ENCODE measurements at regions not wholly inside any gene's neighbourhood (a gene's known extent, or its start where the extent isn't known, plus 50 kb on each side); places are given as distances from the start of the nearest gene placed in this dataset.

- Histone ChIP-seq H3K36me3 (no peaks in the 10 kb centered on the region), H3K4me1 (peaks cover 0 to 4% (median 2%) of the 10 kb centered on the region in 4 donors), H3K27ac (peak overlapping the region in 1 of 4 donors; percentile 36), H3K4me3 (no peak overlapping the region), H3K27me3 (no peaks in the 10 kb centered on the region), H3K9me3 (no peaks in the 10 kb centered on the region)
- WGBS, 2 donors, result 31 to 47% methylated on average over 5 of the region's 5 CpGs
- no peak for DNase-seq
- ATAC-seq (ENCODE audit: low FRiP score in 2 of 2), result no peak
- TF ChIP-seq EP300 (IDR thresholded peaks at IDR 0.05), result no peak
These were observed 63.0 kb upstream of the FLT1 start for GRCh38 chr13:28557725-28558520.

GRCh38 chr13:28555096-28555495, 60.2 kb upstream of the FLT1 start:
- ATAC-seq (ENCODE audit: low FRiP score in 2 of 2), result no peak
- DNase-seq, result no peak
- Histone ChIP-seq H3K4me3 (no peak overlapping the region), H3K9me3 (no peaks in the 10 kb centered on the region), H3K27me3 (no peaks in the 10 kb centered on the region), H3K4me1 (peaks cover 0 to 4% (median 2%) of the 10 kb centered on the region in 4 donors), H3K27ac (no peak overlapping the region), H3K36me3 (no peaks in the 10 kb centered on the region)
- TF ChIP-seq POLR2A (IDR thresholded peaks at IDR 0.05), result no peak
- 81 to 87% methylated on average over 7 of the region's 7 CpGs for WGBS, 2 donors

DNA sequence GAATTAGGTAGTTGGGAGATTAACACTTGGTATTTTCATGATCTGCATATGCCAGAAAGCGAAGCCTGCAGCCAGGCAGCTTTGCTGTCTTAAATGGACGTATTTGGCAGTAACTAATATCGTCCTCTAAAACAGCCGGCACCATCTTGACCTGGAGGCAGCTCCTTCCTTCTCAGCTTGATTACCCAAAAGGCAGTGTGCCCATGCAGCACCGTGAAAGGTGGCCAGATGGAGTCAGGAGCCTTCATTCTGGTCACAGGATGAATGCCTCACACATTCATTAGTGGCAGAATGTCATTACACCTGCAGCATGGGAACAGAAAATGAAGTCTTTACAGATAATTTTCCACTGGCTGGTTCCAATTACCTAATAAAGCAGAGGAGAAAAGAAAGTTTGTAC, 59.0 kb upstream of the FLT1 start:
- no peak for TF ChIP-seq EP300 (IDR thresholded peaks at IDR 0.05)
- no peak for TF ChIP-seq CTCF (IDR thresholded peaks at IDR 0.05)
- TF ChIP-seq POLR2AphosphoS5 (IDR thresholded peaks at IDR 0.05), result no peak
- no peak for TF ChIP-seq POLR2A (IDR thresholded peaks at IDR 0.05)
- no peaks in the 10 kb centered on the region for H3K27me3 ChIP-seq
- 85% methylated on average over 5 of the region's 5 CpGs for WGBS, 2 donors
- H3K4me1 ChIP-seq, result peaks cover 0 to 4% (median 2%) of the 10 kb centered on the region in 4 donors
- H3K9me3 ChIP-seq, result no peaks in the 10 kb centered on the region
- DNase-seq, result no peak
- no peaks in the 10 kb centered on the region for H3K36me3 ChIP-seq
- no peak overlapping the region for H3K27ac ChIP-seq
- no peak overlapping the region for H3K4me3 ChIP-seq
- ATAC-seq (ENCODE audit: low FRiP score in 2 of 2), result no peak

- H3K36me3 ChIP-seq, result no peaks in the 10 kb centered on the region
- 29 to 31% methylated on average over 1 of the region's 1 CpG for WGBS, 2 donors
- no peaks in the 10 kb centered on the region for H3K27me3 ChIP-seq
- ATAC-seq (ENCODE audit: low FRiP score in 2 of 2), result no peak
- no peak overlapping the region for H3K4me3 ChIP-seq
- H3K9me3 ChIP-seq, result no peaks in the 10 kb centered on the region
- H3K4me1 ChIP-seq, result no peaks in the 10 kb centered on the region
- no peak for DNase-seq
- TF ChIP-seq POLR2AphosphoS5 (IDR thresholded peaks at IDR 0.05), result no peak
- no peak for TF ChIP-seq EP300 (IDR thresholded peaks at IDR 0.05)
- TF ChIP-seq CTCF (IDR thresholded peaks at IDR 0.05), result no peak
- no peak for TF ChIP-seq POLR2A (IDR thresholded peaks at IDR 0.05)
- H3K27ac ChIP-seq, result no peak overlapping the region
These were observed 57.4 kb upstream of the FLT1 start for GRCh38 chr13:28552288-28552687.

GRCh38 chr13:28551498-28551895, 56.6 kb upstream of the FLT1 start:
- Histone ChIP-seq H3K27me3 (no peaks in the 10 kb centered on the region), H3K4me1 (no peaks in the 10 kb centered on the region), H3K9me3 (no peaks in the 10 kb centered on the region), H3K36me3 (no peaks in the 10 kb centered on the region), H3K27ac (no peak overlapping the region), H3K4me3 (no peak overlapping the region)
- DNase-seq, result no peak
- no peak for ATAC-seq (ENCODE audit: low FRiP score in 2 of 2)
- TF ChIP-seq POLR2A (IDR thresholded peaks at IDR 0.05) (no peak), POLR2AphosphoS5 (IDR thresholded peaks at IDR 0.05) (no peak), CTCF (IDR thresholded peaks at IDR 0.05) (no peak), EP300 (IDR thresholded peaks at IDR 0.05) (no peak)
- WGBS, 2 donors, result 84 to 86% methylated on average over 2 of the region's 2 CpGs

Measured in upper lobe of left lung (tissue), 6 donors.